GM12891 (cell line): ENCODE measurements at regions not wholly inside any gene's neighbourhood (a gene's known extent, or its start where the extent isn't known, plus 50 kb on each side); places are given as distances from the start of the nearest gene placed in this dataset.

Experiments used
- DNase-seq: peaks from one replicate; pipeline ENCODE4 v3.0.0; 2011; ENCODE audit warnings: low spot score; ENCODE audit not compliant: insufficient read length
- FAIRE-seq: peaks from 2 replicates; lab custom pipeline; 2011; peaks lifted over from hg19 to GRCh38; lab: Jason Lieb, UNC
- PAX5 ChIP-seq: IDR thresholded peaks from 2 replicates; pipeline ENCODE4 v1.6.1; 2011; ENCODE audit warnings: low read length, moderate library complexity, mild to moderate bottlenecking; ENCODE audit not compliant: insufficient read depth, severe bottlenecking
- POLR2A ChIP-seq: IDR thresholded peaks from 2 replicates; pipeline ENCODE4 v1.6.1; 2011; ENCODE audit warnings: low read depth, low read length, control low read depth
- POLR2AphosphoS5 ChIP-seq: IDR thresholded peaks from 2 replicates; pipeline ENCODE4 v1.6.1; 2011; ENCODE audit warnings: low read depth, low read length, control low read depth
- POU2F2 ChIP-seq: IDR thresholded peaks from 2 replicates; pipeline ENCODE4 v1.6.1; 2011; ENCODE audit warnings: low read depth, mild to moderate bottlenecking, control low read depth, low read length, moderate library complexity
- SPI1 ChIP-seq: IDR thresholded peaks from 2 replicates; pipeline ENCODE4 v1.6.1; 2011; ENCODE audit warnings: low read depth, low read length, control low read depth
- TAF1 ChIP-seq: IDR thresholded peaks from 2 replicates; pipeline ENCODE4 v1.6.1; 2011; ENCODE audit warnings: low read depth, low read length, control low read depth

GRCh38 chr5:3104429-3105060 is 353.1 kb upstream of the IRX2 start:
- FAIRE-seq, result no peak
- DNase-seq, result no peak
- TF ChIP-seq POU2F2 (no peak), PAX5 (no peak), TAF1 (no peak), SPI1 (no peak), POLR2A (no peak), POLR2AphosphoS5 (no peak)

GRCh38 chr5:3103262-3103811 is 351.9 kb upstream of the IRX2 start:
- TF ChIP-seq TAF1 (no peak), POU2F2 (no peak), SPI1 (no peak), POLR2AphosphoS5 (no peak)
- FAIRE-seq, result no peak
- DNase-seq, result no peak

GRCh38 chr5:3102531-3102930 is 351.1 kb upstream of the IRX2 start:
- TF ChIP-seq POU2F2 (no peak), SPI1 (no peak)
- no peak for DNase-seq
- FAIRE-seq, result no peak

GRCh38 chr5:3101561-3101960 is 350.1 kb upstream of the IRX2 start:
- FAIRE-seq (no peak), DNase-seq (no peak)
- no peak for TF ChIP-seq POU2F2

- no peak for TF ChIP-seq POLR2AphosphoS5
- no peak for TF ChIP-seq TAF1
- TF ChIP-seq SPI1, result no peak
- no peak for TF ChIP-seq POLR2A
- TF ChIP-seq PAX5, result no peak
- DNase-seq (no peak), FAIRE-seq (no peak)
These were observed 349.6 kb upstream of the IRX2 start for GRCh38 chr5:3100921-3101551.

GRCh38 chr5:3099954-3100353 is 348.5 kb upstream of the IRX2 start:
- no peak for TF ChIP-seq POU2F2
- no peak for TF ChIP-seq SPI1
- TF ChIP-seq PAX5, result no peak
- TF ChIP-seq TAF1, result no peak
- no peak for TF ChIP-seq POLR2A
- no peak for TF ChIP-seq POLR2AphosphoS5
- no peak for DNase-seq
- no peak for FAIRE-seq

GRCh38 chr5:3099526-3099925 is 348.0 kb upstream of the IRX2 start:
- FAIRE-seq (no peak), DNase-seq (no peak)
- TF ChIP-seq SPI1 (no peak), POLR2A (no peak), PAX5 (no peak), TAF1 (no peak), POLR2AphosphoS5 (no peak), POU2F2 (no peak)

- no peak for TF ChIP-seq POU2F2
- TF ChIP-seq PAX5, result no peak
- TF ChIP-seq POLR2AphosphoS5, result no peak
- TF ChIP-seq TAF1, result no peak
- no peak for TF ChIP-seq POLR2A
- TF ChIP-seq SPI1, result no peak
- no peak for DNase-seq
- FAIRE-seq, result no peak
These were observed 347.3 kb upstream of the IRX2 start for GRCh38 chr5:3098821-3099220.

- TF ChIP-seq POLR2A, result no peak
- TF ChIP-seq SPI1, result no peak
- TF ChIP-seq PAX5, result no peak
- no peak for TF ChIP-seq TAF1
- TF ChIP-seq POLR2AphosphoS5, result no peak
- TF ChIP-seq POU2F2, result no peak
- DNase-seq (no peak), FAIRE-seq (no peak)
These were observed 341.2 kb upstream of the IRX2 start for GRCh38 chr5:3092664-3093063.

- FAIRE-seq (no peak), DNase-seq (no peak)
- TF ChIP-seq TAF1 (no peak), SPI1 (no peak), POU2F2 (no peak), POLR2A (no peak), PAX5 (no peak), POLR2AphosphoS5 (no peak)
These were observed 340.7 kb upstream of the IRX2 start for GRCh38 chr5:3092211-3092610.
